ENCODE measurements at regions not wholly inside any gene's neighbourhood (a gene's known extent, or its start where the extent isn't known, plus 50 kb on each side); places are given as distances from the start of the nearest gene placed in this dataset.

GRCh38 chr5:74327339-74327685 is 313.2 kb downstream of the ENC1 start:
- SMC1A ChIA-PET (ENCODE audit: uncharacterized antibody, unreplicated experiment): interaction anchor here (0.6 to 2.4 kb wide), 4 partner anchors 159 to 691 kb away, joined by 3 to 10 read pairs (median 4); no protein-coding TSS in a partner anchor
- Histone ChIP-seq H3K9ac (ENCODE audit: control insufficient read depth, insufficient read depth, low read length) (no peak overlapping the region), H3K9me3 (replicated peaks; ENCODE audit: control insufficient read depth, insufficient read depth, low read length) (no peaks in the 10 kb centered on the region; the same call in 2 of the 3 replicates), H4K20me1 (ENCODE audit: control insufficient read depth, insufficient read depth) (no peaks in the 10 kb centered on the region), H2AFZ (ENCODE audit: control insufficient read depth, low read depth, low read length) (no peak overlapping the region), H3K27me3 (replicated peaks in 1 of 2; ENCODE audit: control insufficient read depth in 2 of 2, insufficient read depth in 2 of 2, low read length in 1 of 2) (no peaks in the 10 kb centered on the region), H3K36me3 (ENCODE audit: control insufficient read depth in 2 of 2, insufficient read depth in 2 of 2, low read length in 1 of 2) (no peaks in the 10 kb centered on the region), H3K4me3 (no peak overlapping the region), H3K27ac (ENCODE audit: control insufficient read depth, insufficient read depth) (no peak overlapping the region), H3K4me1 (ENCODE audit: control insufficient read depth, insufficient read depth, low read length) (peaks cover 13% of the 10 kb centered on the region), H3K79me2 (ENCODE audit: control insufficient read depth, insufficient read depth, low read length) (no peaks in the 10 kb centered on the region), H3K4me2 (ENCODE audit: control insufficient read depth, insufficient read depth) (no peak overlapping the region)
- FAIRE-seq (no peak), DNase-seq (ENCODE audit: low read depth, low spot score) (no peak), ATAC-seq (no peak)
- TF ChIP-seq EZH2 (IDR thresholded peaks at IDR 0.05; ENCODE audit: borderline replicate concordance, control insufficient read depth, low read depth, low read length) (no peak), SRF (IDR thresholded peaks at IDR 0.05; ENCODE audit: low read depth in 2 of 2, low read length in 2 of 2) (no peak), PKNOX1 (IDR thresholded peaks at IDR 0.05) (peak; percentile 85; the same call in 1 of the 2 replicates)
- TF ChIP-seq, protein P1, sequence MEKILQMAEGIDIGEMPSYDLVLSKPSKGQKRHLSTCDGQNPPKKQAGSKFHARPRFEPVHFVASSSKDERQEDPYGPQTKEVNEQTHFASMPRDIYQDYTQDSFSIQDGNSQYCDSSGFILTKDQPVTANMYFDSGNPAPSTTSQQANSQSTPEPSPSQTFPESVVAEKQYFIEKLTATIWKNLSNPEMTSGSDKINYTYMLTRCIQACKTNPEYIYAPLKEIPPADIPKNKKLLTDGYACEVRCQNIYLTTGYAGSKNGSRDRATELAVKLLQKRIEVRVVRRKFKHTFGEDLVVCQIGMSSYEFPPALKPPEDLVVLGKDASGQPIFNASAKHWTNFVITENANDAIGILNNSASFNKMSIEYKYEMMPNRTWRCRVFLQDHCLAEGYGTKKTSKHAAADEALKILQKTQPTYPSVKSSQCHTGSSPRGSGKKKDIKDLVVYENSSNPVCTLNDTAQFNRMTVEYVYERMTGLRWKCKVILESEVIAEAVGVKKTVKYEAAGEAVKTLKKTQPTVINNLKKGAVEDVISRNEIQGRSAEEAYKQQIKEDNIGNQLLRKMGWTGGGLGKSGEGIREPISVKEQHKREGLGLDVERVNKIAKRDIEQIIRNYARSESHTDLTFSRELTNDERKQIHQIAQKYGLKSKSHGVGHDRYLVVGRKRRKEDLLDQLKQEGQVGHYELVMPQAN (conservative IDR thresholded peaks at IDR 0.05): no peak
- RAD21 ChIA-PET (ENCODE audit: unreplicated experiment): interaction anchor here (1.4 kb wide), 1 partner anchor 164 kb away, joined by 5 read pairs; no protein-coding TSS in a partner anchor
- CTCF ChIA-PET: no interaction called here
- in situ Hi-C loops (cut with MboI): no loop called here
- no TSS peak for BruUV-seq (replicated peaks)
- POLR2A ChIA-PET: no interaction called here
- intact Hi-C loops (cut with micrococcal nuclease; ENCODE audit: unreplicated experiment): loop anchor here (2.0 to 10.0 kb wide), 3 partner anchors 33 to 250 kb away; no protein-coding TSS in a partner anchor
- WGBS (ENCODE audit: insufficient coverage, insufficient replicate concordance, low lambda C conversion rate, missing lambda C conversion rate): 3% methylated on average over 2 of the region's 2 CpGs
